ENCODE measurements at regions not wholly inside any gene's neighbourhood (a gene's known extent, or its start where the extent isn't known, plus 50 kb on each side); places are given as distances from the start of the nearest gene placed in this dataset.

DNA sequence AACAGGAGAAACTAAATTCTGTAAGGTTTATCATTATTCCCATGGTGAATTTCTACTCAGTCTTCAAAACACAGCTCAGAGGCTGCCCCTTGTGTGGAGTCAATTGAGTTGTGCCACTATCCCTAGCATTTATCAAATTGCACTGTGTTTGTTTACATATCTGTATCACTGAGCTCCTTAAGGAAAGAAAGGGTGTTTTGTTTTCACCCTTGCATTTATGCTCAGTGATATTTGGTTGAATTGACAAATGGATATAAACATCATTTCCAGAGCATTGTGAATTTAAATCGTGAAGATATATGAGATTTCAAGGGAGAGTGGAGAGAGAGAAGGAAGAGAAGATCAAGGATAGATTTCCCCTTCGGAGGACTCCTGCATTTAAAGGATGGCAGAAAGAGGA is 55.1 kb upstream of the TNFRSF19 start:
- no peak for TF ChIP-seq EP300 (IDR thresholded peaks at IDR 0.05)
- TF ChIP-seq, protein P1, sequence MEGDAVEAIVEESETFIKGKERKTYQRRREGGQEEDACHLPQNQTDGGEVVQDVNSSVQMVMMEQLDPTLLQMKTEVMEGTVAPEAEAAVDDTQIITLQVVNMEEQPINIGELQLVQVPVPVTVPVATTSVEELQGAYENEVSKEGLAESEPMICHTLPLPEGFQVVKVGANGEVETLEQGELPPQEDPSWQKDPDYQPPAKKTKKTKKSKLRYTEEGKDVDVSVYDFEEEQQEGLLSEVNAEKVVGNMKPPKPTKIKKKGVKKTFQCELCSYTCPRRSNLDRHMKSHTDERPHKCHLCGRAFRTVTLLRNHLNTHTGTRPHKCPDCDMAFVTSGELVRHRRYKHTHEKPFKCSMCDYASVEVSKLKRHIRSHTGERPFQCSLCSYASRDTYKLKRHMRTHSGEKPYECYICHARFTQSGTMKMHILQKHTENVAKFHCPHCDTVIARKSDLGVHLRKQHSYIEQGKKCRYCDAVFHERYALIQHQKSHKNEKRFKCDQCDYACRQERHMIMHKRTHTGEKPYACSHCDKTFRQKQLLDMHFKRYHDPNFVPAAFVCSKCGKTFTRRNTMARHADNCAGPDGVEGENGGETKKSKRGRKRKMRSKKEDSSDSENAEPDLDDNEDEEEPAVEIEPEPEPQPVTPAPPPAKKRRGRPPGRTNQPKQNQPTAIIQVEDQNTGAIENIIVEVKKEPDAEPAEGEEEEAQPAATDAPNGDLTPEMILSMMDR (IDR thresholded peaks at IDR 0.05): no peak
- TF ChIP-seq POLR2A (IDR thresholded peaks at IDR 0.05): no peak
